H9 (cell line): ENCODE measurements at regions not wholly inside any gene's neighbourhood (a gene's known extent, or its start where the extent isn't known, plus 50 kb on each side); places are given as distances from the start of the nearest gene placed in this dataset.

Experiments used
- DNase-seq: peaks from one replicate; pipeline ENCODE4 v3.0.0-alpha.2; 2017
- H2AFZ ChIP-seq: one replicate; pipeline ENCODE4 v1.6.1; 2013; ENCODE audit warnings: mild to moderate bottlenecking, low read length, control low read depth, moderate library complexity
- H2AK5ac ChIP-seq: 2 replicates; pipeline ENCODE4 v1.6.1; 2013; ENCODE audit warnings: low read length, control low read depth, mixed read lengths; ENCODE audit not compliant: insufficient read length
- H2BK120ac ChIP-seq: one replicate; pipeline ENCODE4 v1.6.1; 2013; ENCODE audit warnings: low read depth, mild to moderate bottlenecking, low read length, control low read depth, inconsistent platforms; ENCODE audit not compliant: poor library complexity, severe bottlenecking
- H2BK12ac ChIP-seq: 2 replicates; pipeline ENCODE4 v1.6.1; 2013; ENCODE audit warnings: low read length, control low read depth, mixed read lengths, low read depth; ENCODE audit not compliant: insufficient read length
- H2BK15ac ChIP-seq: 2 replicates; pipeline ENCODE4 v1.6.1; 2013; ENCODE audit warnings: low read depth, low read length, control low read depth
- H2BK20ac ChIP-seq: one replicate; pipeline ENCODE4 v1.6.1; 2013; ENCODE audit warnings: low read depth, mild to moderate bottlenecking, low read length, control low read depth, inconsistent platforms; ENCODE audit not compliant: poor library complexity, severe bottlenecking
- H2BK5ac ChIP-seq: 2 replicates; pipeline ENCODE4 v1.6.1; 2013; ENCODE audit warnings: low read length, control low read depth, mixed read lengths; ENCODE audit not compliant: insufficient read length
- H3K14ac ChIP-seq: 2 replicates; pipeline ENCODE4 v1.6.1; 2013; ENCODE audit warnings: low read length, control low read depth; ENCODE audit not compliant: insufficient read depth
- H3K18ac ChIP-seq: 2 replicates; pipeline ENCODE4 v1.6.1; 2013; ENCODE audit warnings: low read depth, mild to moderate bottlenecking, mixed read lengths, low read length, control low read depth; ENCODE audit not compliant: insufficient read length
- H3K23ac ChIP-seq: 2 replicates; pipeline ENCODE4 v1.6.1; 2013; ENCODE audit warnings: low read length, control low read depth, mixed read lengths, low read depth; ENCODE audit not compliant: insufficient read length
- H3K23me2 ChIP-seq: 2 replicates; pipeline ENCODE4 v1.6.1; 2013; ENCODE audit warnings: low read depth, mild to moderate bottlenecking, mixed read lengths, low read length, control low read depth; ENCODE audit not compliant: insufficient read length, poor library complexity, severe bottlenecking
- H3K27ac ChIP-seq: 2 replicates; pipeline ENCODE4 v1.5.1; 2013; ENCODE audit warnings: low read length, control low read depth, mixed read lengths, low read depth; ENCODE audit not compliant: insufficient read length
- H3K27me3 ChIP-seq: 2 replicates; pipeline ENCODE4 v1.6.1; 2013; ENCODE audit warnings: low read length, control low read depth, inconsistent platforms; ENCODE audit not compliant: insufficient read depth
- H3K4ac ChIP-seq: 2 replicates; pipeline ENCODE4 v1.6.1; 2013; ENCODE audit warnings: low read depth, mild to moderate bottlenecking, control low read depth, inconsistent platforms, low read length, moderate library complexity
- H3K4me1 ChIP-seq: 2 replicates; pipeline ENCODE4 v1.6.1; 2013; ENCODE audit warnings: low read length, control low read depth, inconsistent platforms; ENCODE audit not compliant: insufficient read depth
- H3K4me2 ChIP-seq: 2 replicates; pipeline ENCODE4 v1.6.1; 2013; ENCODE audit warnings: low read length, control low read depth, mixed read lengths; ENCODE audit not compliant: insufficient read length, insufficient read depth
- H3K56ac ChIP-seq: 2 replicates; pipeline ENCODE4 v1.6.1; 2013; ENCODE audit warnings: low read depth, mild to moderate bottlenecking, mixed read lengths, low read length, control low read depth; ENCODE audit not compliant: insufficient read length
- H3K79me1 ChIP-seq: 2 replicates; pipeline ENCODE4 v1.6.1; 2013; ENCODE audit warnings: low read depth, mild to moderate bottlenecking, moderate library complexity, low read length, control low read depth, inconsistent platforms; ENCODE audit not compliant: insufficient read depth, poor library complexity, severe bottlenecking
- H3K79me2 ChIP-seq: 2 replicates; pipeline ENCODE4 v1.6.1; 2013; ENCODE audit warnings: low read length, control low read depth, inconsistent platforms; ENCODE audit not compliant: insufficient read depth
- H3K9ac ChIP-seq: 2 replicates; pipeline ENCODE4 v1.6.1; 2013; ENCODE audit warnings: low read length, control low read depth, mixed read lengths; ENCODE audit not compliant: insufficient read length; ENCODE audit errors: extremely low read depth
- H3K9me3 ChIP-seq: one replicate; pipeline ENCODE4 v1.6.1; 2013; ENCODE audit warnings: low read depth, low read length, inconsistent platforms; ENCODE audit not compliant: control insufficient read depth
- H3T11ph ChIP-seq: one replicate; pipeline ENCODE4 v1.6.1; 2013; ENCODE audit warnings: mild to moderate bottlenecking, low read length, control low read depth, inconsistent platforms
- H4K20me1 ChIP-seq: one replicate; pipeline ENCODE4 v1.6.1; 2013; ENCODE audit not compliant: control insufficient read depth, insufficient read length, insufficient read depth
- H4K5ac ChIP-seq: 2 replicates; pipeline ENCODE4 v1.6.1; 2013; ENCODE audit warnings: low read depth, mild to moderate bottlenecking, mixed read lengths, low read length, control low read depth; ENCODE audit not compliant: insufficient read length
- H4K8ac ChIP-seq: replicated peaks from 2 replicates; pipeline ENCODE4 v1.6.1; 2013; ENCODE audit warnings: low read length, control low read depth, mixed read lengths, low read depth; ENCODE audit not compliant: insufficient read length
- H4K91ac ChIP-seq: 2 replicates; pipeline ENCODE4 v1.6.1; 2013; ENCODE audit warnings: low read depth, mild to moderate bottlenecking, moderate library complexity, mixed read lengths, low read length, control low read depth; ENCODE audit not compliant: insufficient read length
- H3K27ac Mint-ChIP-seq, 3 experiments: 2 replicates in 2 of 3; 3 replicates in 1 of 3; pipeline ENCODE4 v1.8.0; 2020 to 2021; ENCODE audit warnings: mixed read lengths in 3 of 3, mild to moderate bottlenecking in 1 of 3, moderate library complexity in 1 of 3
- H3K27me3 Mint-ChIP-seq: 2 replicates; pipeline ENCODE4 v1.8.0; 2021; ENCODE audit warnings: low read depth, mild to moderate bottlenecking, moderate library complexity, mixed read lengths
- H3K36me3 Mint-ChIP-seq, 3 experiments: 2 replicates in 2 of 3; 3 replicates in 1 of 3; pipeline ENCODE4 v1.8.0; 2020 to 2021; ENCODE audit warnings: low read depth in 3 of 3, mixed read lengths in 3 of 3; ENCODE audit not compliant: insufficient read depth in 1 of 3
- H3K4me1 Mint-ChIP-seq, 2 experiments: 2 replicates each; pipeline ENCODE4 v1.8.0; 2020; ENCODE audit warnings: mixed read lengths in 2 of 2
- H3K4me3 Mint-ChIP-seq, 2 experiments: 2 replicates in 1 of 2; 3 replicates in 1 of 2; pipeline ENCODE4 v1.8.0; 2020 to 2021; ENCODE audit warnings: mild to moderate bottlenecking in 2 of 2, mixed read lengths in 2 of 2, moderate library complexity in 1 of 2
- H3K9me3 Mint-ChIP-seq, 2 experiments: 2 replicates in 1 of 2; 3 replicates in 1 of 2; pipeline ENCODE4 v1.8.0; 2020; ENCODE audit warnings: mild to moderate bottlenecking in 2 of 2, mixed read lengths in 2 of 2, moderate library complexity in 1 of 2
- WGBS: extraction: QIAGEN DNeasy Blood & Tissue Kit; methylation state at CpG from one replicate; pipeline ENCODE4 v1.1.7; 2013; ENCODE audit warnings: missing lambda C conversion rate, low lambda C conversion rate, mixed read lengths; ENCODE audit not compliant: insufficient read length; ENCODE audit errors: extremely low coverage; 5-methylcytosine and 5-hydroxymethylcytosine counted together
- TF ChIP-seq, protein P1 (sequence below): fragments of 200-600 bp; sonication (generic); conservative IDR thresholded peaks from 3 replicates; pipeline ENCODE4 v1.8.0; 2021; ENCODE audit warnings: antibody characterized with exemption, mild to moderate bottlenecking

DNA sequence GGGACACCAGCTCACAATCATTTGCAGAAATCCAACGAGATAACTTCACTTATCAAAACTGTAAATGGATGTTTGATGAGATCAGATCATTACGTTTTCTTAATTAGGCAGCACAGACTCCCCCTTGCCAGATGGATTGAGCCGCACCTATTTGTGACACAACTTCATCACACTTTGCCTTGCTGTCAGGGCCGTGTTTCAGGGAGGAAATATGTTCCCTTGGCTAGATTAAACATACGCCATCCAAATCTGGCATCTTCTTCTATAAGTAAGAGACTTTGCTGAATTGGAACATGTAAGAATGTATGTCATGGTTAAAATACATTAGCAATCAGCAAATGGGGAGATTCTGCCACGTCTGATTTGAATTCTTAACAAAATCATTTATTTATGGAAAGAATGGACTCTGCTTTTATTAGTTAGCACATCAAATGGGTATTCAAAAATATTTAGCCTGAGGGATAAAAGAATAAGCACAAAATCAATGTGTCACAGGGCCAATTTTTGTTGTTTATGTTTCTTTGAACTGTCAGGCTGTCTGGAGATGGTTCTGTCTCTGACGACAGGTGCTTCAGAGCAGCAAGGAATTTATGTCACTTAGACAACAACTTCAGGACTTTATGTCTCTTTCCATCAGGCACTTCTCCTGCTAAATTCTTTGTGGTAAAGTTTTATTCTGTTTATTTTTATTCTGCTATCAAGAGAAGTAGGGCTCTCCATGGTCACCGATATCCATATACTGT lies 326.1 kb upstream of the NCAM1 start:
- no peaks in the 10 kb centered on the region for H3K27me3 Mint-ChIP-seq
- Histone ChIP-seq H3K27me3 (no peaks in the 10 kb centered on the region), H3K79me2 (no peaks in the 10 kb centered on the region), H3K27ac (no peak overlapping the region), H4K8ac (no peak overlapping the region), H4K20me1 (no peaks in the 10 kb centered on the region), H3K18ac (no peak overlapping the region), H3K14ac (no peak overlapping the region), H3K23ac (no peak overlapping the region), H2BK20ac (no peak overlapping the region), H2BK12ac (no peak overlapping the region), H3K9me3 (no peaks in the 10 kb centered on the region), H4K91ac (no peak overlapping the region), H3K23me2 (no peaks in the 10 kb centered on the region), H3K9ac (no peak overlapping the region), H3K4me2 (peak overlapping the region; percentile 14), H2AFZ (no peak overlapping the region), H4K5ac (no peak overlapping the region), H2BK5ac (no peak overlapping the region), H3T11ph (no peak overlapping the region), H3K4me1 (peaks cover 6% of the 10 kb centered on the region; the same call in 1 of the 2 replicates), H2AK5ac (no peak overlapping the region), H2BK120ac (no peak overlapping the region), H3K4ac (no peak overlapping the region), H2BK15ac (no peak overlapping the region), H3K56ac (no peak overlapping the region), H3K79me1 (no peaks in the 10 kb centered on the region)
- no peak overlapping the region for H3K4me3 Mint-ChIP-seq
- peaks cover 15 to 17% of the 10 kb centered on the region in 2 experiments for H3K4me1 Mint-ChIP-seq
- peaks cover 17% of the 10 kb centered on the region in 2 experiments for H3K9me3 Mint-ChIP-seq
- peaks cover 2 to 18% (median 6%) of the 10 kb centered on the region in 3 experiments; a peak in 5 of 7 replicates for H3K36me3 Mint-ChIP-seq
- no peak for DNase-seq
- WGBS: no CpG with 5 or more reads among the region's 8 CpGs
- H3K27ac Mint-ChIP-seq: no peak overlapping the region; a peak in 1 of 7 replicates
- TF ChIP-seq, protein P1, sequence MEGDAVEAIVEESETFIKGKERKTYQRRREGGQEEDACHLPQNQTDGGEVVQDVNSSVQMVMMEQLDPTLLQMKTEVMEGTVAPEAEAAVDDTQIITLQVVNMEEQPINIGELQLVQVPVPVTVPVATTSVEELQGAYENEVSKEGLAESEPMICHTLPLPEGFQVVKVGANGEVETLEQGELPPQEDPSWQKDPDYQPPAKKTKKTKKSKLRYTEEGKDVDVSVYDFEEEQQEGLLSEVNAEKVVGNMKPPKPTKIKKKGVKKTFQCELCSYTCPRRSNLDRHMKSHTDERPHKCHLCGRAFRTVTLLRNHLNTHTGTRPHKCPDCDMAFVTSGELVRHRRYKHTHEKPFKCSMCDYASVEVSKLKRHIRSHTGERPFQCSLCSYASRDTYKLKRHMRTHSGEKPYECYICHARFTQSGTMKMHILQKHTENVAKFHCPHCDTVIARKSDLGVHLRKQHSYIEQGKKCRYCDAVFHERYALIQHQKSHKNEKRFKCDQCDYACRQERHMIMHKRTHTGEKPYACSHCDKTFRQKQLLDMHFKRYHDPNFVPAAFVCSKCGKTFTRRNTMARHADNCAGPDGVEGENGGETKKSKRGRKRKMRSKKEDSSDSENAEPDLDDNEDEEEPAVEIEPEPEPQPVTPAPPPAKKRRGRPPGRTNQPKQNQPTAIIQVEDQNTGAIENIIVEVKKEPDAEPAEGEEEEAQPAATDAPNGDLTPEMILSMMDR: no peak
